ENCODE measurements at regions not wholly inside any gene's neighbourhood (a gene's known extent, or its start where the extent isn't known, plus 50 kb on each side); places are given as distances from the start of the nearest gene placed in this dataset.

DNA sequence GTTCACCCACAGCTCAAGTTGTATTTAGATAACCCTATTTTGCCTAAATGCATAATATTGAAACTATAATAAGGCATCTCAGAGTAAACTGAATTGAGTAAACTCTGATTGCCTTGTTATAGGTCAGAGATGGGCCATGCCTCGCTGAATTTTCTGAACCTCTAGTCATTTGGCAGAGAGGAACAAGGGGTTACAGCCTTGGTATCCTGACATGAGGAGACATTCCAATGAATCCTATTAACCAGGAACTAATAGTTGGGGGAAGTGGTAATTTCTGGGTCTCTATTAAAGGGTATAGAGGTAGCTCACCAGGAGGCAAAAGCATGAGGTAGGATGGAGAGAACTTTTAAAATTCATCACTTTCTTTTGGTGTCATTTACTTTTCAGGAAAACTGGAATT lies 227.4 kb upstream of the CHST9 start:
- no peaks in the 10 kb centered on the region for H3K4me1 ChIP-seq
- no peaks in the 10 kb centered on the region for H3K36me3 ChIP-seq
- intact Hi-C loops (cut with DNase I; ENCODE audit: low total_unique reads), result no loop called here
- H3K27ac ChIP-seq, result no peak overlapping the region
- H3K4me3 ChIP-seq, result no peak overlapping the region
- H3K27me3 ChIP-seq (replicated peaks in 1 of 7), result no peaks in the 10 kb centered on the region
- TF ChIP-seq POLR2AphosphoS5 (IDR thresholded peaks at IDR 0.05), result no peak
- TF ChIP-seq, protein P1, sequence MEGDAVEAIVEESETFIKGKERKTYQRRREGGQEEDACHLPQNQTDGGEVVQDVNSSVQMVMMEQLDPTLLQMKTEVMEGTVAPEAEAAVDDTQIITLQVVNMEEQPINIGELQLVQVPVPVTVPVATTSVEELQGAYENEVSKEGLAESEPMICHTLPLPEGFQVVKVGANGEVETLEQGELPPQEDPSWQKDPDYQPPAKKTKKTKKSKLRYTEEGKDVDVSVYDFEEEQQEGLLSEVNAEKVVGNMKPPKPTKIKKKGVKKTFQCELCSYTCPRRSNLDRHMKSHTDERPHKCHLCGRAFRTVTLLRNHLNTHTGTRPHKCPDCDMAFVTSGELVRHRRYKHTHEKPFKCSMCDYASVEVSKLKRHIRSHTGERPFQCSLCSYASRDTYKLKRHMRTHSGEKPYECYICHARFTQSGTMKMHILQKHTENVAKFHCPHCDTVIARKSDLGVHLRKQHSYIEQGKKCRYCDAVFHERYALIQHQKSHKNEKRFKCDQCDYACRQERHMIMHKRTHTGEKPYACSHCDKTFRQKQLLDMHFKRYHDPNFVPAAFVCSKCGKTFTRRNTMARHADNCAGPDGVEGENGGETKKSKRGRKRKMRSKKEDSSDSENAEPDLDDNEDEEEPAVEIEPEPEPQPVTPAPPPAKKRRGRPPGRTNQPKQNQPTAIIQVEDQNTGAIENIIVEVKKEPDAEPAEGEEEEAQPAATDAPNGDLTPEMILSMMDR (IDR thresholded peaks at IDR 0.05 in 8 of 11, conservative IDR thresholded peaks at IDR 0.05 in 3 of 11), result no peak
- TF ChIP-seq POLR2A (IDR thresholded peaks at IDR 0.05), result no peak
- peaks cover 0 to 6% (median 0%) of the 10 kb centered on the region in 8 donors for H3K9me3 ChIP-seq
- WGBS, 5 donors, result 73 to 88% (median 79%) methylated on average over 1 of the region's 1 CpG
- no peak for DNase-seq

DNA sequence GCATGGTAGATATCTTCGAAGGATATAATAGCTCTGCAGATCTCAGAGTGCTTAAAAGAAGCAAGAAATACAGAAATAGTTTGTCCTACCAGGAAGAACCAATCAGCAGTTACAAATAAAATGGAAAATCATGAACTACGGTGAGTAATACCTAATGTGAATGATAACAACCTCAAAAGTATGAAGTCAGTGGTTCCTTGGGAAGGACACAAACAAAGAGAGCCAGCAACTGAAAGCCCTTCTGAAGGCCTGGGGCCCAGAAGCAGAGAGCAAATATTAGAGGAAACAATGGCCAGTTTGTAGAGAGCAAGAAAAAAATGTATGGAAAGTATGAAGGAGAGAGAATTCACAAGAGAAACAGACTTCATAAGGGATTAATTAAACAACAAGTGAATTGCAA lies 226.8 kb upstream of the CHST9 start:
- Histone ChIP-seq H3K4me1 (no peaks in the 10 kb centered on the region), H3K27ac (no peak overlapping the region), H3K27me3 (replicated peaks in 1 of 7) (no peaks in the 10 kb centered on the region), H3K4me3 (no peak overlapping the region), H3K36me3 (no peaks in the 10 kb centered on the region), H3K9me3 (peaks cover 0 to 6% (median 0%) of the 10 kb centered on the region in 8 donors)
- TF ChIP-seq POLR2AphosphoS5 (IDR thresholded peaks at IDR 0.05) (no peak), POLR2A (IDR thresholded peaks at IDR 0.05) (no peak)
- TF ChIP-seq, protein P1 (IDR thresholded peaks at IDR 0.05 in 8 of 11, conservative IDR thresholded peaks at IDR 0.05 in 3 of 11), result no peak
- WGBS, 5 donors, result 76 to 91% (median 84%) methylated on average over 2 of the region's 2 CpGs
- DNase-seq, result no peak
- intact Hi-C loops (cut with DNase I; ENCODE audit: low total_unique reads), result no loop called here

DNA sequence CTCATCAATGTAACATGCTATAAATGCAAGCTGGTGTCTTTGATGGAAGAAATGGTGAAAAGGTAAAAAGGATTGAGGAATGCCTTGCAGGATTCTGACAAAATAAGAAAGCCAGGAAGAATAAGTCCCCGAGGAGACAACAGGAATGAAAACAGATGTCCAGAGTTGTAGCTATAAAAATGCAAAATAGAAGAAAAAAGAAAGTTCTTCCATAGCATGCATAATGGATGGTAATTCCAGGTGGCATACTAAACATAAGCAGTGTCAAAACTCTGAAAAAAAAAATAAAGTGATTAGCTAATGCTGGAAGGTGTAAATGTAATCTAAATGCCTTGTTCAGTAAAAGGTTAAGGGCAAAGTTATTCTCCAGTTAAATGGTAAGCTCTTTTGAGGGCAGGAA lies 225.9 kb upstream of the CHST9 start:
- no peak overlapping the region for H3K27ac ChIP-seq
- peaks cover 0 to 6% (median 0%) of the 10 kb centered on the region in 8 donors for H3K9me3 ChIP-seq
- intact Hi-C loops (cut with DNase I; ENCODE audit: low total_unique reads), result no loop called here
- no peaks in the 10 kb centered on the region for H3K27me3 ChIP-seq (replicated peaks in 1 of 7)
- H3K4me3 ChIP-seq, result no peak overlapping the region
- 62 to 72% (median 69%) methylated on average over 1 of the region's 1 CpG for WGBS, 5 donors
- no peaks in the 10 kb centered on the region for H3K4me1 ChIP-seq
- no peak for DNase-seq
- TF ChIP-seq, protein P1 (IDR thresholded peaks at IDR 0.05 in 8 of 11, conservative IDR thresholded peaks at IDR 0.05 in 3 of 11), result no peak
- no peaks in the 10 kb centered on the region for H3K36me3 ChIP-seq

DNA sequence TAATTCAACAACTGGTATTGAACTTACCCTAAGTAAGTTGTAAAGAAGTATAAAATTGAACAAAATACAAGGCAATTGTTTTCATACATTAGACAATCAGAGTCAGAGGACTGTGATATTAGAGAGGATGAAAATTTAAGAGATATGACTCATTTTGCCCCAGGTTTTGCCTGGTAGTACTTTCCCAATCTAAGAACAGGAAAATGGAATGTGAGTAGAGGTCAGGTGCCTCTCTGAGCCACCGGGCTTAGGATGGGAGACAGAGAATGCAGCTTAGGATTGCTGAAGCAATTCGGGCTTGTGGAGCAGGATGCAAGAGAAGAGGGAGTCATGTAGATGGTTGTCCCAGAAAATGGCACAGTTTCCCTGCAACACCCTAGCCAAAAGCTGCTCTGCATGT lies 219.7 kb upstream of the CHST9 start:
- no peak for DNase-seq
- no peaks in the 10 kb centered on the region for H3K9me3 ChIP-seq
- intact Hi-C loops (cut with DNase I; ENCODE audit: low total_unique reads), result no loop called here
- no peak for TF ChIP-seq POLR2AphosphoS5 (IDR thresholded peaks at IDR 0.05)
- TF ChIP-seq POLR2A (IDR thresholded peaks at IDR 0.05), result no peak
- TF ChIP-seq, protein P1 (IDR thresholded peaks at IDR 0.05 in 8 of 11, conservative IDR thresholded peaks at IDR 0.05 in 3 of 11), result no peak
- WGBS, 5 donors, result 66 to 85% (median 79%) methylated on average over 2 of the region's 2 CpGs
- no peaks in the 10 kb centered on the region for H3K4me1 ChIP-seq
- no peaks in the 10 kb centered on the region for H3K36me3 ChIP-seq
- no peak overlapping the region for H3K27ac ChIP-seq
- no peak overlapping the region for H3K4me3 ChIP-seq
- H3K27me3 ChIP-seq (replicated peaks in 1 of 7), result no peaks in the 10 kb centered on the region

Data from spleen (tissue), 11 donors.